NCI-H460 (cell line): ENCODE measurements at regions not wholly inside any gene's neighbourhood (a gene's known extent, or its start where the extent isn't known, plus 50 kb on each side); places are given as distances from the start of the nearest gene placed in this dataset.

Experiments
- DNase-seq: peaks from one replicate; pipeline ENCODE4 v3.0.0-alpha.2; 2016; ENCODE audit warnings: low read depth; ENCODE audit errors: extremely low read depth

GRCh38 chr5:120738568-120738967, 274.5 kb downstream of the PRR16 start:
- DNase-seq = no peak

GRCh38 chr5:120740989-120741388, 276.9 kb downstream of the PRR16 start:
- DNase-seq = no peak

- DNase-seq = no peak
Measured at GRCh38 chr5:120748474-120748873, 284.4 kb downstream of the PRR16 start.

DNA sequence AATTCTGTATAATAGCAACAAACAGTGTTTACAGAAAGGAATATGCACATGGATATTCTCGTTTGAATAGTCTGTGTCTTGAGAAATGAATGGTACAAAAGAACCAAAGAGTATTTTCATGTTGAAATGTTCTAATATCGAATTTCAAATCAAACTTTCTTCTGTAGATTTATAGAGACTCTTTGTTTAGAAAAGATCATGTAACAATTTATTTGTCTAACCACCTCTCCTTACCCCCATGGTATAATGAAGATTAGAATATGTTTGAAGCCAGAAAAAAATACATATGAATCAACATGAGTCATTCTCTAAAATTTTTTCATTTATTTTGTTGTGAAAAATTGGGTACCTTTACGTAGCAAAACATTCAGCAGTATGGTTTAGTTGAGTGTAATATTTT, 285.6 kb downstream of the PRR16 start:
- no peak for DNase-seq

GRCh38 chr5:120759587-120759986, 295.5 kb downstream of the PRR16 start:
- no peak for DNase-seq

DNA sequence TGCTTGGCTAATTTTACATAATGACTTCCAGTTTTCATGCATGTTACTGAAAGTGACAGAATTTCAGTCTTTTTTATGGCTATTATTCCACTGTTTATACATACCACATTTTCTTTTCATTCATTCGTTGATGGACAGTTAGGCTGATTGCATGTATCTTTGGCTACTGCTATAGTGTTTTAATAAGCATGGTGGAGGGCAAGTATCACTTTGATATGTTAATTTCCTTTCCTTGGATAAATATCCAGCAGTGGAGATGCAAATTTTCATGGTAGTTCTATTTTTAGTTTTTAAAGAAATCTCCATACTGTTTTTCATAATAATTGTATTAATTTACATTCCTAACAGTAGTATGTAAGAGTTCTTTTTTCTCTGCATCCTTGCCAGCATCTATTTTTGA, 297.9 kb downstream of the PRR16 start:
- DNase-seq = no peak

DNA sequence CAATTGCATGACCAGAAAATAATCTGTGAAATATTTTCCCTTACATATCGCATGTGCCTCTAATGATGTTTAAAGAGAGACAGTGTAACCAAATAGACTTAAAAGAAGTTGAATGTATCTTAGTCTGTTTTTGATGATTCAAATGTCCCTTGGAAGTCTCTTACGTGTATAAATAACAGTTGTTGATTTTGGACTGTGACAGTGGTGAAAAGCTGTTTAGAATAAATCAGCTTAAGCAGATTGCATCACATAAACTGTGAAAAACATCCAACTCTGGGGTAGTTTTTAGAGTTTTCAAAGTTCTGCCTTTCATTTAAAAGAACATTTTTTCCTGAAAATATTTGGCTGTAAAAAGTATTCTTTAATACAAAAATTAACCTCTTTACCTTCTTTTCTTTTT, 301.1 kb downstream of the PRR16 start:
- DNase-seq = no peak

GRCh38 chr5:120767178-120767820, 303.2 kb downstream of the PRR16 start:
- DNase-seq = peak; percentile 7

GRCh38 chr5:120769312-120769872, 305.3 kb downstream of the PRR16 start:
- DNase-seq = no peak

- no peak for DNase-seq
Measured at GRCh38 chr5:120771202-120771601, 307.1 kb downstream of the PRR16 start.

DNA sequence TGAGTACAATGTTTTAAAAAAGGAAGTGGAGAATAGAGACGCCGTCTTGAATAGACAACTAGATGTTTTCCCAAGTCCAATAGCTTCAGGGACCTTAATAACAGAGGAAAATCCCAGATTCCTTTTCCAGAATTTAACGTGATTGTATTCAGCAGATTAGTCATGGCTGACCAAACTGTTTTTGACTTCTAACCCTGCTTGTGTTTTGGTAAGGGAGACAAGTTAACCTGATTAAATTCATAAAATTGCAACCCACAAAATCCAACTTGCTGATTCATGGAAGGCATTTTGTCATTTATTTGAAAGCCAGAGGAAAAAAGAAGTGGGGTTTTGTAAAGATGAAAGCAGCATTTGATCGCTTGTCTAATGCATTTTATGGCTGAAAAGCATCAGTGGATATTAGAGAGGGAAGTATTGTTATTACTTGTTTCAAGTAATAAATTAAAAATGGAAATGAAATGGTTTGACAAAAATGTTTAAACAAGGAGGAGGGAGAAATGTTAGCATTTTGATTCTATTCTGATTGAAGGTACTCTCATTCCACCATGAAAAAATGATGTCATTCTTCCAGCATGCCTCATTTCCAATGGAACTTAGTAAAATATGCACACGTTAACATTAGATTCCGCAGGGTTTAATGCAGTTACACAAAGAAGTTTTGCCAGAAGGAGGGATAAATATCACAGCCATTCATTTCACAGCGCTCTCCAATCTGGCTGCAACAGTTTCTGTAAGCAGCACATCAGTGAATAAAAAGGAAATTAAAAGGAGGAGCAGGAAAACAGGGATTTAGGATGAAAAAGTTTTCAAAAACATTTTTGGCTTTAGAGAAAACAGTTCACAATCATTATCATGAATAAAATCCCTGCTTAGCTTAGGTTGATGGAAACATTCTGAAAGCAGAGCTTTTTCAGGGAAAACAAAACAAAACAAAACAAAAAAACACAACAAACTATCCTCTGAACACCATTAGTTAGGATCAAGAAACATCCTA, 314.7 kb downstream of the PRR16 start:
- DNase-seq = no peak

GRCh38 chr5:120779674-120780073, 315.6 kb downstream of the PRR16 start:
- no peak for DNase-seq

GRCh38 chr5:120788481-120788880, 324.4 kb downstream of the PRR16 start:
- no peak for DNase-seq

- DNase-seq = no peak
Measured at GRCh38 chr5:120789918-120790317, 325.8 kb downstream of the PRR16 start.

GRCh38 chr5:120790339-120790738, 326.2 kb downstream of the PRR16 start:
- no peak for DNase-seq

GRCh38 chr5:120792477-120792876, 328.4 kb downstream of the PRR16 start:
- DNase-seq = no peak

DNA sequence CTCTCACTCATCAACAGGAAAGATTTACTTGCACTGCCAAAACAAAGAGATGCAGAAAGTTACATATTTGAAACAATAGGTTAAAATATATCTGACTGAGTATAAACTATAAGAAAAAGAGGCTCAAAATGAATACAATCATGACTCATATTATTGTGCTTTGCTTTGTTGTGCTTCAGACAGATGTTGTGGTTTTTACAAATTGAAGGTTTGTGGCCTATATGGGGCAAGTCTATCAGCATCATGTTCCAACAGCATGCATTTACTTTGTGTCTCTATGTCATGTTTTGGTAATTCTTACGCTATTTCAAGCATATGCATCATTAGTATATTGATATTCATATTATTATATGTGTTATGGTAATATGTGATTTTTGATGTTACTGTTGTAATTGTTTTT, 330.0 kb downstream of the PRR16 start:
- no peak for DNase-seq

DNA sequence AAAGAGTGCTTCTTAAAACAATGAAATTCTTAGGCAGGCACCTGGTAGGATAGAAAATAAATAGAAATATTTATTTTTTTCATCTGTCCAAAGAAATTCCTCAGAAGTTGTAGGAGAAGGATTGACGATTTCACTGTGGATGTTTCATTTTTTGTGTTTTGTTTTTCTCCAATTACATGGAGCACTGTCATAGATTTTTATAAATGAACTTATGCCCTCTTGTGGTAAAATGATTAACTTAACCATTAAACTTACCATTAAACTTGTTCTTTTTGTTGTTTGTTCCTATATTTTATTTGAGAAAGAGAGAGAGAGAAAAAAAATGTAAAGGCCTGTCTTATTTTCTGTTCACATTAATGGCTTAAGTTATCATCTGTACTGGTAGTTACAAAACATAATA, 339.2 kb downstream of the PRR16 start:
- peak; percentile 5 for DNase-seq

GRCh38 chr5:120805131-120805530, 341.0 kb downstream of the PRR16 start:
- DNase-seq = no peak

- no peak for DNase-seq
Measured at GRCh38 chr5:120806202-120806601, 342.1 kb downstream of the PRR16 start.

DNA sequence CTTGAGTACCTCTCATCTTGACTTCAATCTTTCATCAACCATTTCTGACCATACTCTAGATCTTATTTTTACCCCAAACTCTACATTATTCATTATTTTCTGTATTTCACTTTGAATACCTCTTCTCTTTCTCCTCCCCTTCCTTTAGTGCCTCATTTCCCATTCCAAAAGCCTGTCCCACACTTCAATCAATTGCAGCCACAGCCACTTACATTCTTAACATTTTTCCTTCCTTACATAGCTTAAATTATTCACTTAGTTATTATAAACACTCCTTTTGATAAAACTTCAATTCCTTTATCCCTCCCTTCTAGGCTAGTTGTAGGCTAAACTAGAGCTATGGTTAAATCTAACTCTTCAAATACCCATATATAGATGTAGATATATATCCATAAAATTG, 344.0 kb downstream of the PRR16 start:
- no peak for DNase-seq

GRCh38 chr5:120808606-120809005, 344.5 kb downstream of the PRR16 start:
- DNase-seq = no peak
